HEK293 (cell line): ENCODE measurements at regions not wholly inside any gene's neighbourhood (a gene's known extent, or its start where the extent isn't known, plus 50 kb on each side); places are given as distances from the start of the nearest gene placed in this dataset.

Experiments used
- CTCF ChIA-PET: fragments of 350-600 bp; formaldehyde crosslinking; extraction: SDS; loops from one replicate; lab custom pipeline; 2021; ENCODE audit warnings: antibody characterized with exemption; lab: Yijun Ruan, JAX
- POLR2A ChIA-PET: fragments of 300-600 bp; formaldehyde crosslinking; extraction: SDS; loops from one replicate; lab custom pipeline; 2020; ENCODE audit warnings: antibody characterized with exemption, inconsistent platforms; lab: Yijun Ruan, JAX
- H3K27ac ChIP-seq: fragments of 200-500 bp; sonication (Bioruptor generic); 2 replicates; pipeline ENCODE4 v1.5.1; 2014; ENCODE audit warnings: low read depth, low read length, control low read depth, inconsistent platforms; ENCODE audit errors: extremely low read depth
- H3K36me3 ChIP-seq, 2 experiments: fragments of 200-500 bp in 1 of 2; sonication (Bioruptor generic) in 1 of 2; 1 replicate in 1 of 2; 2 replicates in 1 of 2; pipeline ENCODE4 v1.5.1; 2014 to 2017; ENCODE audit warnings: inconsistent platforms in 2 of 2, low read length in 2 of 2; ENCODE audit not compliant: control insufficient read depth in 2 of 2, insufficient read depth in 1 of 2
- H3K4me1 ChIP-seq: fragments of 200-500 bp; sonication (Bioruptor generic); 2 replicates; pipeline ENCODE4 v1.5.1; 2014; ENCODE audit warnings: mild to moderate bottlenecking, low read length, inconsistent platforms; ENCODE audit not compliant: control insufficient read depth, insufficient read depth
- H3K4me3 ChIP-seq: 2 replicates; pipeline ENCODE4 v1.5.1; 2011; ENCODE audit warnings: low read depth, mild to moderate bottlenecking, control low read depth, low read length, moderate library complexity
- H3K9me3 ChIP-seq: fragments of 200-500 bp; sonication (Bioruptor generic); 2 replicates; pipeline ENCODE4 v1.5.1; 2014; ENCODE audit warnings: low read depth, low read length, inconsistent platforms; ENCODE audit not compliant: control insufficient read depth, insufficient read depth
- GLI4 ChIP-seq: fragments of 450-650 bp; formaldehyde crosslinking; IDR thresholded peaks from 2 replicates; pipeline ENCODE4 v1.5.1; 2016; ENCODE audit warnings: missing biosample characterization, missing genetic modification characterization
- SALL2 ChIP-seq: fragments of 450-650 bp; formaldehyde crosslinking; IDR thresholded peaks from 2 replicates; pipeline ENCODE4 v1.5.0; 2017; ENCODE audit warnings: missing biosample characterization, mild to moderate bottlenecking, missing genetic modification characterization, borderline replicate concordance
- SCRT2 ChIP-seq: fragments of 450-650 bp; formaldehyde crosslinking; IDR thresholded peaks from 2 replicates; pipeline ENCODE4 v1.5.1; 2016; ENCODE audit warnings: missing biosample characterization, missing genetic modification characterization
- ZBTB21 ChIP-seq: fragments of 450-650 bp; formaldehyde crosslinking; IDR thresholded peaks from 2 replicates; pipeline ENCODE4 v1.5.1; 2017; ENCODE audit warnings: missing biosample characterization, missing genetic modification characterization
- ZBTB44 ChIP-seq: fragments of 450-650 bp; IDR thresholded peaks from 2 replicates; pipeline ENCODE4 v1.5.1; 2018; ENCODE audit warnings: missing biosample characterization, mild to moderate bottlenecking, missing genetic modification characterization
- ZNF148 ChIP-seq: fragments of 450-650 bp; formaldehyde crosslinking; IDR thresholded peaks from 2 replicates; pipeline ENCODE4 v1.5.0; 2017; ENCODE audit warnings: missing biosample characterization, missing genetic modification characterization, borderline replicate concordance
- ZNF248 ChIP-seq: fragments of 450-650 bp; formaldehyde crosslinking; IDR thresholded peaks from 2 replicates; pipeline ENCODE4 v1.5.1; 2017; ENCODE audit warnings: missing biosample characterization, missing genetic modification characterization
- ZNF350 ChIP-seq: fragments of 450-650 bp; formaldehyde crosslinking; IDR thresholded peaks from 2 replicates; pipeline ENCODE4 v1.5.0; 2017; ENCODE audit warnings: missing biosample characterization, mild to moderate bottlenecking, missing genetic modification characterization
- ZNF354C ChIP-seq: fragments of 450-650 bp; formaldehyde crosslinking; IDR thresholded peaks from 2 replicates; pipeline ENCODE4 v1.5.1; 2016; ENCODE audit warnings: missing biosample characterization, missing genetic modification characterization, low read depth, borderline replicate concordance
- ZNF404 ChIP-seq: fragments of 450-650 bp; formaldehyde crosslinking; IDR thresholded peaks from 2 replicates; pipeline ENCODE4 v1.5.1; 2017; ENCODE audit warnings: missing biosample characterization, missing genetic modification characterization
- ZNF416 ChIP-seq: fragments of 450-650 bp; formaldehyde crosslinking; IDR thresholded peaks from 2 replicates; pipeline ENCODE4 v1.5.1; 2016; ENCODE audit warnings: missing biosample characterization, missing genetic modification characterization
- ZNF518A ChIP-seq: fragments of 450-650 bp; formaldehyde crosslinking; conservative IDR thresholded peaks from 2 replicates; pipeline ENCODE4 v1.5.1; 2016; ENCODE audit warnings: low read depth, missing biosample characterization, missing genetic modification characterization
- ZNF560 ChIP-seq: fragments of 450-650 bp; formaldehyde crosslinking; IDR thresholded peaks from 2 replicates; pipeline ENCODE4 v1.5.1; 2017; ENCODE audit warnings: missing biosample characterization, missing genetic modification characterization, borderline replicate concordance
- ZNF580 ChIP-seq: fragments of 450-650 bp; formaldehyde crosslinking; IDR thresholded peaks from 2 replicates; pipeline ENCODE4 v1.5.1; 2016; ENCODE audit warnings: missing biosample characterization, missing genetic modification characterization
- ZNF600 ChIP-seq: fragments of 450-650 bp; formaldehyde crosslinking; IDR thresholded peaks from 2 replicates; pipeline ENCODE4 v1.5.1; 2016; ENCODE audit warnings: missing biosample characterization, missing genetic modification characterization
- ZNF621 ChIP-seq: fragments of 450-650 bp; formaldehyde crosslinking; IDR thresholded peaks from 2 replicates; pipeline ENCODE4 v1.5.1; 2017; ENCODE audit warnings: missing biosample characterization, missing genetic modification characterization
- ZNF670 ChIP-seq: fragments of 450-650 bp; formaldehyde crosslinking; IDR thresholded peaks from 2 replicates; pipeline ENCODE4 v1.5.1; 2016; ENCODE audit warnings: missing biosample characterization, missing genetic modification characterization, low read depth
- ZNF792 ChIP-seq: fragments of 450-650 bp; formaldehyde crosslinking; IDR thresholded peaks from 2 replicates; pipeline ENCODE4 v1.5.1; 2016; ENCODE audit warnings: missing biosample characterization, missing genetic modification characterization
- ZSCAN16 ChIP-seq: fragments of 450-650 bp; formaldehyde crosslinking; IDR thresholded peaks from 2 replicates; pipeline ENCODE4 v1.5.1; 2016; ENCODE audit warnings: missing biosample characterization, missing genetic modification characterization
- ZSCAN4 ChIP-seq: fragments of 450-650 bp; formaldehyde crosslinking; IDR thresholded peaks from 2 replicates; pipeline ENCODE4 v1.5.1; 2017; ENCODE audit warnings: missing biosample characterization, missing genetic modification characterization

- TF ChIP-seq ZNF148 (tag by site-specific recombination): no peak
- no peak for TF ChIP-seq ZNF350
- TF ChIP-seq ZNF621 (tag by site-specific recombination): no peak
- no peak for TF ChIP-seq ZNF354C (tag by site-specific recombination)
- TF ChIP-seq ZSCAN16 (tag by site-specific recombination): no peak
Observed at GRCh38 chr7:136134503-136134902, 157.3 kb upstream of the MTPN start (continued).

GRCh38 chr7:136133551-136133950 lies 156.4 kb upstream of the MTPN start:
- ChIA-PET CTCF (interaction anchor here (0.5 to 1.7 kb wide), 2 partner anchors 18 to 47 kb away, joined by 3 to 6 read pairs; no protein-coding TSS in a partner anchor), POLR2A (no interaction called here)
- H3K36me3 ChIP-seq: no peaks in the 10 kb centered on the region
- no peaks in the 10 kb centered on the region for H3K9me3 ChIP-seq
- no peak overlapping the region for H3K4me3 ChIP-seq
- no peak for TF ChIP-seq ZNF792 (tag by site-specific recombination)
- TF ChIP-seq GLI4: no peak
- TF ChIP-seq ZNF670: no peak
- no peak for TF ChIP-seq ZNF518A (tag by site-specific recombination)
- H3K27ac ChIP-seq: no peak overlapping the region
- no peaks in the 10 kb centered on the region for H3K4me1 ChIP-seq

- no peak overlapping the region for H3K4me3 ChIP-seq
- no peaks in the 10 kb centered on the region for H3K4me1 ChIP-seq
- CTCF ChIA-PET: interaction anchor here (0.5 kb wide), 1 partner anchor 174 kb away, joined by 4 read pairs; no protein-coding TSS in a partner anchor
- no peaks in the 10 kb centered on the region for H3K9me3 ChIP-seq
- no peak overlapping the region for H3K27ac ChIP-seq
- no peaks in the 10 kb centered on the region for H3K36me3 ChIP-seq
- POLR2A ChIA-PET: no interaction called here
- no peak for TF ChIP-seq SALL2 (tag by site-specific recombination)
- no peak for TF ChIP-seq GLI4
- TF ChIP-seq ZNF416 (tag by site-specific recombination): no peak
- no peak for TF ChIP-seq SCRT2
- no peak for TF ChIP-seq ZNF600
- no peak for TF ChIP-seq ZSCAN4 (tag by site-specific recombination)
- TF ChIP-seq ZNF580: no peak
- TF ChIP-seq ZBTB21 (tag by site-specific recombination): no peak
- TF ChIP-seq ZNF560: no peak
- TF ChIP-seq ZNF248 (tag by site-specific recombination): no peak
- no peak for TF ChIP-seq ZBTB44 (tag by site-specific recombination)
- no peak for TF ChIP-seq ZNF404
- TF ChIP-seq, all 188 proteins: peak for 0
Observed at GRCh38 chr7:136131304-136131630, 154.1 kb upstream of the MTPN start.
